H1 (cell line): ENCODE measurements at regions not wholly inside any gene's neighbourhood (a gene's known extent, or its start where the extent isn't known, plus 50 kb on each side); places are given as distances from the start of the nearest gene placed in this dataset.
A peak's percentile ranks its signal among the peaks of the same experiment; 100 is the strongest.

Experiments
- CTCF ChIA-PET: fragments of 300-600 bp; sonication (Branson Sonifier 250); formaldehyde crosslinking; loops from one replicate; lab custom pipeline; 2021; ENCODE audit not compliant: partially characterized antibody; lab: Charles Lee
- POLR2A ChIA-PET: fragments of 300-600 bp; sonication (Branson Sonifier 250); formaldehyde crosslinking; loops from one replicate; lab custom pipeline; 2021; ENCODE audit warnings: inconsistent platforms; ENCODE audit not compliant: partially characterized antibody; lab: Charles Lee
- DNase-seq, 2 experiments: peaks; one replicate each; pipeline versions ENCODE4 v3.0.0 to v3.0.0-alpha.2; 2010 to 2022; ENCODE audit warnings: low spot score in 2 of 2, low read depth in 1 of 2, mixed read lengths in 1 of 2
- FAIRE-seq: peaks from 2 replicates; lab custom pipeline; 2011; peaks lifted over from hg19 to GRCh38; lab: Jason Lieb, UNC
- H2AFZ ChIP-seq: 2 replicates; pipeline ENCODE4 v1.8.1; 2012; ENCODE audit warnings: low read length, inconsistent platforms
- H2AK5ac ChIP-seq: 2 replicates; pipeline ENCODE4 v1.6.1; 2013; ENCODE audit warnings: low read depth, low read length
- H2BK120ac ChIP-seq: replicated peaks from 2 replicates; pipeline ENCODE3; 2013; ENCODE audit warnings: low read depth, low read length, inconsistent platforms
- H2BK12ac ChIP-seq: 2 replicates; pipeline ENCODE4 v1.6.1; 2013; ENCODE audit warnings: low read depth, low read length
- H2BK15ac ChIP-seq: 2 replicates; pipeline ENCODE4 v1.6.1; 2013; ENCODE audit warnings: low read length
- H2BK20ac ChIP-seq: 2 replicates; pipeline ENCODE4 v1.6.1; 2013; ENCODE audit warnings: low read length
- H2BK5ac ChIP-seq: 2 replicates; pipeline ENCODE4 v1.6.1; 2013; ENCODE audit warnings: low read depth, low read length
- H3K14ac ChIP-seq: 2 replicates; pipeline ENCODE4 v1.6.1; 2013; ENCODE audit warnings: inconsistent platforms; ENCODE audit not compliant: insufficient read length
- H3K18ac ChIP-seq: 2 replicates; pipeline ENCODE4 v1.6.1; 2013; ENCODE audit warnings: low read length; ENCODE audit errors: extremely low read depth
- H3K23ac ChIP-seq: 2 replicates; pipeline ENCODE4 v1.6.1; 2013; ENCODE audit warnings: inconsistent platforms; ENCODE audit not compliant: insufficient read length
- H3K23me2 ChIP-seq: 2 replicates; pipeline ENCODE4 v1.6.1; 2013; ENCODE audit warnings: low read depth, low read length
- H3K27ac ChIP-seq: 2 replicates; pipeline ENCODE4 v1.6.1; 2011; ENCODE audit warnings: low read depth, low read length, inconsistent platforms
- H3K27me3 ChIP-seq, 4 experiments: replicated peaks in 1 of 4; 1 replicate in 1 of 4; 2 replicates in 3 of 4; pipeline versions ENCODE4 v1.6.1 to v1.8.1; 2011 to 2013; ENCODE audit warnings: low read length in 3 of 4, mild to moderate bottlenecking in 3 of 4, inconsistent platforms in 2 of 4, mixed read lengths in 2 of 4, moderate library complexity in 1 of 4; ENCODE audit not compliant: control insufficient read depth in 3 of 4, insufficient read depth in 3 of 4; ENCODE audit errors: extremely low read depth in 1 of 4
- H3K36me3 ChIP-seq, 4 experiments: 2 replicates each; pipeline versions ENCODE4 v1.6.1 to v1.8.1; 2011 to 2013; ENCODE audit warnings: mild to moderate bottlenecking in 4 of 4, low read length in 3 of 4, moderate library complexity in 2 of 4, control low read depth in 1 of 4, inconsistent platforms in 1 of 4; ENCODE audit not compliant: insufficient read depth in 4 of 4, control insufficient read depth in 2 of 4
- H3K4ac ChIP-seq: replicated peaks from 2 replicates; pipeline ENCODE3; 2013; ENCODE audit warnings: low read length, low read depth, mixed read lengths, inconsistent platforms; ENCODE audit not compliant: insufficient read length
- H3K4me1 ChIP-seq, 4 experiments: replicated peaks in 1 of 4; 1 replicate in 1 of 4; 2 replicates in 3 of 4; pipeline versions ENCODE4 v1.6.1 to v1.8.1; 2011 to 2013; ENCODE audit warnings: low read length in 3 of 4, inconsistent platforms in 2 of 4, mixed read lengths in 1 of 4; ENCODE audit not compliant: insufficient read depth in 4 of 4, control insufficient read depth in 3 of 4
- H3K4me2 ChIP-seq, 2 experiments: 2 replicates each; pipeline versions ENCODE4 v1.6.1 to v1.8.1; 2011 to 2013; ENCODE audit warnings: low read depth in 2 of 2, low read length in 2 of 2, control low read depth in 1 of 2, inconsistent platforms in 1 of 2, mild to moderate bottlenecking in 1 of 2; ENCODE audit not compliant: insufficient read depth in 1 of 2
- H3K4me3 ChIP-seq, 4 experiments: fragments of 200-600, 300-600 bp in 1 of 4; sonication (generic), shearing (Covaris generic), sonication (Bioruptor Twin) in 1 of 4; 2 replicates each; pipeline versions ENCODE4 v1.5.1 to v1.8.1; 2011 to 2016; ENCODE audit warnings: low read length in 4 of 4, low read depth in 3 of 4, control low read depth in 2 of 4, inconsistent platforms in 2 of 4, mild to moderate bottlenecking in 2 of 4, mixed read lengths in 1 of 4, moderate library complexity in 1 of 4; ENCODE audit not compliant: insufficient read depth in 2 of 4; ENCODE audit errors: extremely low read depth in 1 of 4
- H3K56ac ChIP-seq: replicated peaks from 2 replicates; pipeline ENCODE3; 2013; ENCODE audit warnings: low read depth, mild to moderate bottlenecking, mixed read lengths, low read length, inconsistent platforms; ENCODE audit not compliant: insufficient read length
- H3K79me1 ChIP-seq: 2 replicates; pipeline ENCODE4 v1.6.1; 2013; ENCODE audit warnings: low read depth, low read length, control low read depth
- H3K79me2 ChIP-seq, 2 experiments: 2 replicates each; pipeline versions ENCODE4 v1.6.1 to v1.8.1; 2012 to 2013; ENCODE audit warnings: low read length in 2 of 2, mild to moderate bottlenecking in 2 of 2, inconsistent platforms in 1 of 2; ENCODE audit not compliant: insufficient read depth in 2 of 2, control insufficient read depth in 1 of 2
- H3K9ac ChIP-seq, 4 experiments: replicated peaks in 1 of 4; 1 replicate in 1 of 4; 2 replicates in 3 of 4; pipeline versions ENCODE4 v1.6.1 to v1.8.1; 2011 to 2013; ENCODE audit warnings: low read depth in 3 of 4, low read length in 3 of 4, control low read depth in 2 of 4, mild to moderate bottlenecking in 2 of 4, moderate library complexity in 2 of 4, inconsistent platforms in 1 of 4; ENCODE audit errors: extremely low read depth in 1 of 4
- H3K9me3 ChIP-seq, 2 experiments: 2 replicates each; pipeline versions ENCODE4 v1.6.1 to v1.8.1; 2012 to 2013; ENCODE audit warnings: mild to moderate bottlenecking in 2 of 2, moderate library complexity in 2 of 2, control low read depth in 1 of 2, inconsistent platforms in 1 of 2, low read depth in 1 of 2, low read length in 1 of 2, mixed read lengths in 1 of 2; ENCODE audit not compliant: insufficient read depth in 2 of 2
- H4K20me1 ChIP-seq, 2 experiments: replicated peaks in 1 of 2; 2 replicates each; pipeline versions ENCODE3 to v1.8.1; 2011 to 2013; ENCODE audit warnings: inconsistent platforms in 2 of 2, low read length in 2 of 2, mild to moderate bottlenecking in 1 of 2; ENCODE audit not compliant: insufficient read depth in 2 of 2, control insufficient read depth in 1 of 2
- H4K5ac ChIP-seq: 2 replicates; pipeline ENCODE4 v1.6.1; 2013; ENCODE audit warnings: low read length, low read depth, mixed read lengths, inconsistent platforms; ENCODE audit not compliant: insufficient read length
- H4K8ac ChIP-seq: 2 replicates; pipeline ENCODE4 v1.8.0; 2013; ENCODE audit warnings: mild to moderate bottlenecking, moderate library complexity, low read length, inconsistent platforms; ENCODE audit not compliant: insufficient read depth; ENCODE audit errors: extremely low read depth
- H4K91ac ChIP-seq: replicated peaks from 2 replicates; pipeline ENCODE3; 2013; ENCODE audit warnings: low read length, mixed read lengths, inconsistent platforms; ENCODE audit not compliant: insufficient read length
- RAD21 ChIP-seq, 2 experiments: IDR thresholded peaks in 1 of 2; conservative IDR thresholded peaks in 1 of 2; 2 replicates each; pipeline ENCODE4 v1.6.1; 2011; ENCODE audit warnings: low read depth in 2 of 2, low read length in 2 of 2, improper control_type of control experiment in 1 of 2, inconsistent platforms in 1 of 2, mild to moderate bottlenecking in 1 of 2, moderate library complexity in 1 of 2
- SIN3A ChIP-seq, 2 experiments: IDR thresholded peaks in 1 of 2; conservative IDR thresholded peaks in 1 of 2; 2 replicates each; pipeline ENCODE4 v1.6.1; 2011 to 2012; ENCODE audit warnings: low read length in 2 of 2, improper control_type of control experiment in 1 of 2, low read depth in 1 of 2, mild to moderate bottlenecking in 1 of 2
- WGBS, 2 experiments: shearing (Covaris generic) in 1 of 2; methylation state at CpG; one replicate each; pipeline versions ENCODE4 v1.1.6 to v1.1.7; 2013 to 2015; ENCODE audit warnings: low lambda C conversion rate in 2 of 2, mixed read lengths in 2 of 2, inconsistent platforms in 1 of 2, low coverage in 1 of 2, missing lambda C conversion rate in 1 of 2; ENCODE audit not compliant: insufficient replicate concordance in 2 of 2, insufficient coverage in 1 of 2, insufficient read length in 1 of 2; ENCODE audit errors: extremely low coverage in 1 of 2, missing lambda C conversion rate in 1 of 2; 5-methylcytosine and 5-hydroxymethylcytosine counted together

- Histone ChIP-seq H3K23me2 (no peaks in the 10 kb centered on the region), H3K27ac (no peak overlapping the region), H4K20me1 (no peaks in the 10 kb centered on the region), H3K14ac (no peak overlapping the region), H3K4me1 (no peaks in the 10 kb centered on the region), H3K23ac (no peak overlapping the region), H2BK20ac (no peak overlapping the region), H2BK120ac (no peak overlapping the region), H2AK5ac (no peak overlapping the region), H4K8ac (no peak overlapping the region), H3K56ac (no peak overlapping the region), H3K79me2 (no peaks in the 10 kb centered on the region), H3K27me3 (no peaks in the 10 kb centered on the region), H2BK12ac (no peak overlapping the region), H2BK5ac (no peak overlapping the region), H3K36me3 (no peaks in the 10 kb centered on the region), H3K9ac (no peak overlapping the region), H3K9me3 (no peaks in the 10 kb centered on the region), H4K91ac (no peak overlapping the region), H4K5ac (no peak overlapping the region), H3K4me2 (no peak overlapping the region), H2AFZ (no peak overlapping the region), H2BK15ac (no peak overlapping the region), H3K18ac (no peak overlapping the region), H3K4me3 (no peak overlapping the region), H3K79me1 (no peaks in the 10 kb centered on the region), H3K4ac (no peak overlapping the region)
- CTCF ChIA-PET, result interaction anchor here (1.3 kb wide), 1 partner anchor 246 kb away, joined by 4 read pairs; no protein-coding TSS in a partner anchor
- WGBS, 2 experiments, result 87% methylated on average over 1 of the region's 1 CpG; no CpG with 5 or more reads in 1 of the 2 experiments
- DNase-seq (no peak), FAIRE-seq (no peak)
- POLR2A ChIA-PET, result no interaction called here
- TF ChIP-seq RAD21 (IDR thresholded peaks at IDR 0.05 in 1 of 2, conservative IDR thresholded peaks at IDR 0.05 in 1 of 2; ENCODE audit: low read depth in 2 of 2, low read length in 2 of 2) (peak in 1 of 2 experiments; percentile 9; a peak in 1 of 4 replicates), SIN3A (conservative IDR thresholded peaks at IDR 0.05 in 1 of 2, IDR thresholded peaks at IDR 0.05 in 1 of 2; ENCODE audit: low read depth in 1 of 2, low read length in 2 of 2) (no peak)
Observed at GRCh38 chr21:27476696-27477095, 509.8 kb upstream of the ADAMTS5 start.
